MM.1S (cell line): ENCODE measurements at regions not wholly inside any gene's neighbourhood (a gene's known extent, or its start where the extent isn't known, plus 50 kb on each side); places are given as distances from the start of the nearest gene placed in this dataset.

ENCODE experiments used
- CTCF ChIP-seq: fragments of 300-600 bp; sonication (generic); IDR thresholded peaks from 2 replicates; pipeline ENCODE4 v1.5.1; 2016; ENCODE audit warnings: antibody characterized with exemption, low read length, mixed read lengths
- EZH2 ChIP-seq: fragments of 300-600 bp; sonication (generic); optimal IDR thresholded peaks from 2 replicates; pipeline ENCODE3; 2017; ENCODE audit warnings: low read depth, mild to moderate bottlenecking, antibody characterized with exemption, low read length, mixed read lengths

DNA sequence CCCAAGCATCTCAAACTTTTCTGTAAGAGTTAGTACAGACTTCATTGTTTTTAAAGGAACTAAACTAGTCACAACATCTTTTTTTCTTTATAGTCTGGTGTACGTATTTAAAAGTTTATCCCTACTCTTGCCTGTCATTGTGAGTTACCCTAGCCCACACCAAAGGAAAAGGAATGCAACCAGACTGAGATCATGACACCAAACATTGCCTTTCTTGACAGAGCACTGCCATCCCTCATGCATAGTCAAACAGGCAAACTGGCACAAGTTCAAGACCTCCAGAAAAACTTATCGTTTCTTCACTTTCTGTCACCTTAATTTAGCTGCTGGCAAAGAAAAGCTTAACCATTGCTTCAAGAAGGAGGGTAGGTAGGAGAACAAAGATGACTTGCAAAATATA, 448.4 kb upstream of the MANEA start:
- TF ChIP-seq CTCF = no peak
- TF ChIP-seq EZH2 = no peak
